VCaP (cell line): ENCODE measurements at regions not wholly inside any gene's neighbourhood (a gene's known extent, or its start where the extent isn't known, plus 50 kb on each side); places are given as distances from the start of the nearest gene placed in this dataset.
"Not testable (repeated sequence)": the region's sequence is repeated elsewhere in the genome, so short reads cannot be mapped to it uniquely, and the experiment has no call there.

ENCODE experiments used
- H3K27ac ChIP-seq: fragments of 450-650 bp; 2 replicates; pipeline ENCODE4 v1.5.1; 2017
- TF ChIP-seq, protein P1 (sequence below): fragments of 450-650 bp; conservative IDR thresholded peaks from 2 replicates; pipeline ENCODE4 v1.5.1; 2017; ENCODE audit warnings: mild to moderate bottlenecking, moderate library complexity

DNA sequence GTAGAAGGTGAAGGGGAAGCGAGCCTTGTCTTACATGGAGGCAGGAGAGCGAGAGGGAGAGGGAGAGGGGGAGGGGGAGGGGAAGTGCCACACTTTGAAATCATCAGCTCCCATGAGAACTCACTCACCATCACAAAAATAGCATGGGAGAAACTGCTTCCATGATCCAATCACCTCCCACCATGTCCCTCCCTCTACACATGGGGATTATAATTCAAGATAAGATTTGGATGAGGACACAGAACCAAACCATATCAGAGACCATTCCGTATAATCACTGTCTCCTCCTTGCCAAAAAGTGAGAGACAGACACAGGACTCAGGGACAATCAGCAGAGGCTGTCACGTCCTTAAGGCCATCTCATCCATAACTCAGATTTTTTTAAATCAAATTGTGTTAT, 187.7 kb upstream of the TAS2R1 start:
- TF ChIP-seq, protein P1, sequence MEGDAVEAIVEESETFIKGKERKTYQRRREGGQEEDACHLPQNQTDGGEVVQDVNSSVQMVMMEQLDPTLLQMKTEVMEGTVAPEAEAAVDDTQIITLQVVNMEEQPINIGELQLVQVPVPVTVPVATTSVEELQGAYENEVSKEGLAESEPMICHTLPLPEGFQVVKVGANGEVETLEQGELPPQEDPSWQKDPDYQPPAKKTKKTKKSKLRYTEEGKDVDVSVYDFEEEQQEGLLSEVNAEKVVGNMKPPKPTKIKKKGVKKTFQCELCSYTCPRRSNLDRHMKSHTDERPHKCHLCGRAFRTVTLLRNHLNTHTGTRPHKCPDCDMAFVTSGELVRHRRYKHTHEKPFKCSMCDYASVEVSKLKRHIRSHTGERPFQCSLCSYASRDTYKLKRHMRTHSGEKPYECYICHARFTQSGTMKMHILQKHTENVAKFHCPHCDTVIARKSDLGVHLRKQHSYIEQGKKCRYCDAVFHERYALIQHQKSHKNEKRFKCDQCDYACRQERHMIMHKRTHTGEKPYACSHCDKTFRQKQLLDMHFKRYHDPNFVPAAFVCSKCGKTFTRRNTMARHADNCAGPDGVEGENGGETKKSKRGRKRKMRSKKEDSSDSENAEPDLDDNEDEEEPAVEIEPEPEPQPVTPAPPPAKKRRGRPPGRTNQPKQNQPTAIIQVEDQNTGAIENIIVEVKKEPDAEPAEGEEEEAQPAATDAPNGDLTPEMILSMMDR, result no peak
- no peak overlapping the region for H3K27ac ChIP-seq

DNA sequence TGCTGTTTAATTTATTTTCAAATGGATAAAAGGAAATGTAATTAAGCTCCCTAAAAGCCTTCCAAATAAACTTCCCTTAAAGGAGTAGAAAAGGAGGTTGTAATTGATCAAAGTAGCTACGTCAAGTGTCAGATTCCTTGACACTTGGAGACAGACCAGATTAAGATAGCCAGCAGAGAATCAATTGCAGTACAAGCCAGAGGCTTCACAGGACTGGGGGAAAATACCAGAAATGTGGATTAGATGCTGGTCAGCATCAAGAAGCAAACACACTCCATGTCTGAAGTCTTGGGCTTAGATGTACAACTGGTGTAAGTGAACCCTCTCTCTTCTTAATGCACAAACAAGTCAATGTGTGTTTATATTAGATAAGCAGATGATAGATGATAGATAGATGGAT, 184.9 kb upstream of the TAS2R1 start:
- TF ChIP-seq, protein P1, result no peak
- H3K27ac ChIP-seq, result no peak overlapping the region

DNA sequence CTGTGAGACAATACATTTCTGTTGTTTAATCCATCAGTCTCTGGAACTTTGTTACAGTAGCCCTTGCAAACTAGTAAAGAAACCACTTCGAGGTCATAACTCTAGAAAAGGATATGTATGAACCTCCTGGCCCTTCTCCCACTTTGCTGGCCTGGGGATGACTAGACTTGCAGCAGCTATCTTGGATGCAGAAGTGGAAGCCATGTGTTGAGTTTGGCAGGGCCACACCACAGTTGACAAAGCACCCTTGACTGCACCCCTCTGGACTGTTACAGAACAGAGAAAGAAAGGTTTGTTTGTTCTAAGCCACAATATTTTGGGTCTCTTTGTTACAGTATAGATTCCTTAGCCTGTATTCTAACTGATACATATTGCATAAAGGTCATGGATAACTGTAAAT, 183.2 kb upstream of the TAS2R1 start:
- TF ChIP-seq, protein P1, result no peak
- no peak overlapping the region for H3K27ac ChIP-seq

DNA sequence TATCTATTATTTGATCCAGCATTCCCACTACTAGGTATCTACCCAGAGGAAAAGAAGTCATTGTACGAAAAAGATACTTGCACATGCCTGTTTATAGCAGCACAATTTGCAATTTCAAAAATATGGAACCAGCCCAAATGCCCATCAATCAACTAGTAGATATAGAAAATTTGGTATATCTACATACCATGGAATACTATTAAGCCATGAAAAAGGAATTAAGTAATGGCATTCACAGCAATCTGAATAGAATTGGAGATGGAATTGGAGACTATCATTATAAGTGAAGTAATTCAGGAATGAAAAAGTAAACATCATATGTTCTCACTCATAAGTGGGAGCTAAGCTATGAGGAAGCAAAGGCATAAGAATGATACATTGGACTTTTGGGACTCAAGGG, 177.2 kb upstream of the TAS2R1 start:
- not testable (repeated sequence) for H3K27ac ChIP-seq

DNA sequence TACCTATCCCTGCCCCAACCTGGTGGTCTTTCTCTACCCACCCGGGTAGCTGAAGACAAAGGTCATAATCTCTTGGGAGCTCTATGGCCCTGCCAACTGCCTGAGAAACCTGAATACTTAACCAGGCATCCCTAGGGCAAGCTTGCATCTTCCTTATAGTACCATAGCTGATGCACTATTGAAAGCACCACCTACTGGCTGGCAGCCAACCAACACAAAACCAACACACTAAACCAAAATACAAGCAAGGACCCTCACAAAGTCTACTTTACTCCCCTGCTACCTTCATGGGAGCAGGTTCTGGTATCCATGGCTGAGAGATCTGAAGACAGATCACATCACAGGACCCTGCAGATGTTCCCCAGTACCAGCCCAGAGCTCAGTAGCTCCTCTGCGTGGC, 171.8 kb upstream of the TAS2R1 start:
- TF ChIP-seq, protein P1, result no peak
- H3K27ac ChIP-seq, result no peak overlapping the region

DNA sequence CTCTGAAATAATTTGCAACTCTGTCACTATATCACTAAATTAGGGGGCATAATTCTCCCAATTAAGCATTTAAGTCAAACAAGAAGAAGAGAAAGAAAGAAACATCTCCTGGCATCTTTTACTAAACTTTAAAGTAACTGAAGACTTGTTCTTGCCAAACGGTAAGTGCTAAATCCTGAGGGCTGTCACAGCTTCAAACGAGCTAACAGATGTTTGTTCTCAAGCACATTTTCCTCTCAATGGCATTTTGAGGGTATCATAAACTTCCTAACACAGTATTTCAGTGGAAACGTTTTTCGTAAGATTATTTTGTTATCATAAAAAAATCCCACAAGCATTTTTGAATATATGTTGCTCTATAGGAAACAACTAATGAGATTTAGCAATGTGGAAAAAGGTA, 169.5 kb upstream of the TAS2R1 start:
- TF ChIP-seq, protein P1, result no peak
- H3K27ac ChIP-seq, result no peak overlapping the region

DNA sequence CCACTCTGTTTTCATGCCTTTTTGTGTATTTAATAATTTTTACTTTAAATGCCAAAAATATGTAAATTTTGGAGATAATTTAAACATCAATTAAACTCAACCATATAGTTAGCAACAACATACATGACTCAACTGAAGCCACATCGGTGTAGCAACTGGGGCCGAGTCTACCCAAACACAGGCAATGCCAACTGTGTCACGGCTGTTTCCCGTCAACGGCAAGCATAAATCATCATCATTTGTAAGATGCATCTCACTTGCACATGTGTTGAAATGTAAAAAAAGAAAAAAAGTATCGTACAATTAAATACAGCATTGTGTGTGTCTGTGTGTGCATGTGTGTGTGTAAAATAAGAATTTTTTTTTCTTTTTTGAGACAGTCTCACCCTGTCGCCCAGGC, 160.1 kb upstream of the TAS2R1 start:
- H3K27ac ChIP-seq, result no peak overlapping the region
- TF ChIP-seq, protein P1, result no peak

DNA sequence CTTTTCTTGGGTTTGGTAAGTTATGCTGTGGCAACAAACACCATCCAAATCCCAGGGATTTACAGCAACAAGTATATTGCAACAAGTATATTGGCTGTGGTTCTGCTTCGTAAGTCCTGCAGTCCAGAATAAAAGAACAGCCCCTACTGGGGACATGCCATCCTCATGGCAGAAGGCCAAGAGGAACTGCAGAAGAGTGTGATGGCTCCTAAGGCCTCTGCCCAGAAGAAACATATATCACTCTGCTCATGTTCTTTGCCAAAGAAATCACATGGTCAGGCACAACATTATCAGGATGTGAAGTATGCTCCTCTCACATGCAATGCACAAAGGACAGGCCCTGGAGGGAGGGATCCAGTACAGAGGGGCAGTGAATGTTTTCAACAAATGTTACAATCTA, 159.6 kb upstream of the TAS2R1 start:
- no peak overlapping the region for H3K27ac ChIP-seq
- TF ChIP-seq, protein P1, result no peak
